GM21390 (cell line): ENCODE measurements at regions not wholly inside any gene's neighbourhood (a gene's known extent, or its start where the extent isn't known, plus 50 kb on each side); places are given as distances from the start of the nearest gene placed in this dataset.

Experiments
- ATAC-seq: cut with Tn5 transposase; IDR thresholded peaks from one replicate; pipeline ENCODE4 v1.9.1; 2021; ENCODE audit not compliant: unreplicated experiment

GRCh38 chr2:15718944-15719323, 127.3 kb downstream of the DDX1 start:
- no peak for ATAC-seq

- ATAC-seq = no peak
Measured at GRCh38 chr2:15719566-15720313, 128.1 kb downstream of the DDX1 start.

GRCh38 chr2:15720561-15721307, 129.1 kb downstream of the DDX1 start:
- ATAC-seq = no peak

- ATAC-seq = no peak
Measured at GRCh38 chr2:15721411-15722067, 129.9 kb downstream of the DDX1 start.

- ATAC-seq = no peak
Measured at GRCh38 chr2:15722980-15723379, 131.3 kb downstream of the DDX1 start.

GRCh38 chr2:15724235-15724634, 132.6 kb downstream of the DDX1 start:
- no peak for ATAC-seq

- no peak for ATAC-seq
Measured at GRCh38 chr2:15725101-15725781, 133.6 kb downstream of the DDX1 start.

- no peak for ATAC-seq
Measured at GRCh38 chr2:15725782-15726112, 134.1 kb downstream of the DDX1 start.

- no peak for ATAC-seq
Measured at GRCh38 chr2:15726321-15727057, 134.8 kb downstream of the DDX1 start.

GRCh38 chr2:15727396-15728244, 136.0 kb downstream of the DDX1 start:
- no peak for ATAC-seq

- no peak for ATAC-seq
Measured at GRCh38 chr2:15728245-15728938, 136.7 kb downstream of the DDX1 start.

GRCh38 chr2:15729001-15729400, 137.3 kb downstream of the DDX1 start:
- ATAC-seq = no peak

GRCh38 chr2:15729709-15730544, 138.3 kb downstream of the DDX1 start:
- peak; percentile 2 for ATAC-seq

GRCh38 chr2:15730545-15731212, 139.0 kb downstream of the DDX1 start:
- ATAC-seq = peak; percentile 50

GRCh38 chr2:15731213-15731888, 139.7 kb downstream of the DDX1 start:
- ATAC-seq = no peak

GRCh38 chr2:15731889-15732271, 140.2 kb downstream of the DDX1 start:
- ATAC-seq = peak; percentile 5

GRCh38 chr2:15732341-15733077, 140.8 kb downstream of the DDX1 start:
- peak; percentile 95 for ATAC-seq
